RCC 7860 (cell line): ENCODE measurements at regions not wholly inside any gene's neighbourhood (a gene's known extent, or its start where the extent isn't known, plus 50 kb on each side); places are given as distances from the start of the nearest gene placed in this dataset.
A peak's percentile ranks its signal among the peaks of the same experiment; 100 is the strongest.

Experiments used
- DNase-seq: peaks from one replicate; pipeline ENCODE4 v3.0.0-alpha.2; 2015; ENCODE audit warnings: low spot score
- FAIRE-seq: peaks from 2 replicates; lab custom pipeline; 2012; peaks lifted over from hg19 to GRCh38; lab: Jason Lieb, UNC

DNA sequence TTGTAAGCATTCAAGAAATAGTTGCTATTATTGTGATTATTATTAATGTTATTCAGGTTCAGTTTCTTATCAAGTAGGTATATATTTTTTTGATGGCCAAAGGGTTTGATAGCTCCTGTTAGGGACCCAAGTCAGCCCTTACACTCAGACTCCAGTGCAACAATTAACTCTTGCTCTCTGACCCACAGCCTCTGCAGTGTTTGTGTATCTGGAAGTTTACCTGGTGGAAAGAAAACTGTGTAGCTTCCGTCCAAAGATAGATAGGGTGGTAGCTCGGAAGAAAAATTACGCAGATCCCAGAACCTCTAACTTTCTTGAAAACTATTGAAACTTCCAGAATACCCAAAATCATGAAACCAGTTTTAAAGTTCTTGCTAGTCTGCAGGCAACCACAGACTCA is 58.6 kb upstream of the IGFBP2 start:
- no peak for FAIRE-seq
- no peak for DNase-seq

DNA sequence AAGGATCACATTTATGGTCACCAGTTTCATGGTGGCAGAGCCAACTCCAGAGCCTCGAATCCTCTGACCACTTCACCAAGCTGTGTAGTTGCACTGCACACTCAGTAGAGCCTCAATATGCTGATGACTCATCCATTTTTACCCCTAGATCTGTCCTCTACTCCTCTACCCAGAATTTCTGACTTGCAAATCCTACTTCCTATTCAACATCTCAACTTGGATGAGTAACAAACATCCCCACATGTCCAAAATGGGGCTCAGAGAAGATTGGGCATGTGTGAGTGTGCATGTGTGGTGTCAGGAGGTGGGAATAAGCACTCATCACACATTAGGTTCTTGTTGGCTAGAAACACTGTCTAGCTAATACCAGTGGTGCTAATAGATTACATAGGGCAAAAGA is 57.8 kb upstream of the IGFBP2 start:
- DNase-seq (no peak), FAIRE-seq (no peak)

DNA sequence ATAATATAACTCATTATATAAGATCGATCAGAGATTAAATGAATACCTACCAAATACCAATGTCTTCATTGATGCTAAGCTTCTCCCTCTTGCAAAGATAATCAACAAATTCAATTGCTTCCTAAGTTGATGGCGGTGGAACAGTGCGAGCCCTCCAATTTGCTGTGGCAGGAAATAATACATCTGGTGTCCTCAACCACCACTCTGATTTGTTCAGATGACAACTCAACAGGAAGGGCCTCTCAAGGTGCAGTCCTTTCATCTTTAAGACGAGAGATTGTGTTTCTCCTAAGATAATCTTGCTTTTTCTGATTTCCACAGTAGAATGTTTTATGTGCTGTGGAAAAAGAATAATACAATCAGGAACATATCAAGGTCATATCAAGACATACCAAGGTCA is 56.6 kb upstream of the IGFBP2 start:
- no peak for DNase-seq
- FAIRE-seq = no peak

DNA sequence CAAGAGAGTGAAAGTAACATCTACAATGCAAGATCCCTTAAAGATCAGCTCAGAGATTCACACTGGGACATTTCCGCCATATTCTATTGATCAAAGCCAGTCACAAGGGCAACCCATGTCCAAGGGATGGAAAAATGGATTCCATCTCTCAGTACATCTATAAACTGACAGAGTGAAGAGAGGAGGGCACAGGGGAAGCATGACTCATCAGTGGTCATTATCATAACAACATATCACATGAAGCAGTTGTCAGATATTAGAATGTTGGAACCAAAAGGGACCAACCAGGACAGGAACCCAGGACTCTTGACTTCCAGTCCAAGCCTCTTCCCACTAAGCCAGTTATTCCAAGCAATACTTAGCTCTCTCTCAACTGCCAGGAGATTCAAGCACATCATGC is 54.9 kb upstream of the IGFBP2 start:
- no peak for FAIRE-seq
- DNase-seq = peak; percentile 9

DNA sequence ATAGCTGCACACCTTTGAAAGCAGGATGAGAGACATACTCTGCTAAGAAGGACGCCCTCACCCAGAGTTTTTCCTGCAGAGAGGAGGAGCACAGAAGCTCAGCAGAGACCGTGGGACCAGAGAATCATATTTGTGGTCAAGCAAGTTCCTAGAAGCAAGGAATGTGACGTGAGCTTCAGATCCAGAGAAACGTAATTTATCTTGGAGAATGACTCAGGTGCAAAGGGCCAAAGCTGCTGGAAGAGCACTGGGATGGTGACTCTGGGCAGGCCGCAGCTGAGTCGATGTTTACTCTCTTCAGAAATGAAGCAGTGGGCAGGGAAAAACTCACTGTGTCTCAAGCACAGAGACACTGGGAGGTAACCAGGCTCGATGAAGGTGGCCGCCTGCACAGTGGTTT is 50.1 kb upstream of the IGFBP2 start:
- no peak for FAIRE-seq
- DNase-seq = peak; percentile 65
